ENCODE measurements at regions not wholly inside any gene's neighbourhood (a gene's known extent, or its start where the extent isn't known, plus 50 kb on each side); places are given as distances from the start of the nearest gene placed in this dataset.

- DNase-seq (ENCODE audit: low read depth in 1 of 2, low spot score in 1 of 2), result no peak
These were observed 243.9 kb upstream of the CIBAR2 start for GRCh38 chr16:85356157-85356556.

DNA sequence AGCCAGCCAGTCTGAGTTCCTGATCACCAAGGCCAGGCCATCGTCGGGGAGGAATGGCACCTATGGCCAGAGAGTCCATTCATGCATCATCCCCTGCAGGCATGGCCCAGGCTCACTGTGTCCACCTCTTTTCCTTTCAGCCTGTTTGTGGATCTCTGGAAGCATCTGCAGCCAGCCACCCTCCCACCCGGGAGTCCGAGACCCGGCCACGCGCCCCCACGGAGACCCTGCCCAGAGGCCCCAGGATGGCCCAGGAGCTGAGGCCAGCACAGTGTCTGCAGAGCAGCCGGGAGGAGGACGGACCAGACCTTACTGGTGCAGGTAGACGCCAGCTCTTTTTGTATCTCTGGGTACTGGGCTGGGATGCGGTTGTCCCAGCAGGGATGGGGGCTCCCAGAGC, 245.1 kb upstream of the CIBAR2 start:
- DNase-seq (ENCODE audit: low read depth in 1 of 2, low spot score in 1 of 2), result no peak

GRCh38 chr16:85357924-85358505, 245.7 kb upstream of the CIBAR2 start:
- DNase-seq (ENCODE audit: low read depth in 1 of 2, low spot score in 1 of 2), result no peak

DNA sequence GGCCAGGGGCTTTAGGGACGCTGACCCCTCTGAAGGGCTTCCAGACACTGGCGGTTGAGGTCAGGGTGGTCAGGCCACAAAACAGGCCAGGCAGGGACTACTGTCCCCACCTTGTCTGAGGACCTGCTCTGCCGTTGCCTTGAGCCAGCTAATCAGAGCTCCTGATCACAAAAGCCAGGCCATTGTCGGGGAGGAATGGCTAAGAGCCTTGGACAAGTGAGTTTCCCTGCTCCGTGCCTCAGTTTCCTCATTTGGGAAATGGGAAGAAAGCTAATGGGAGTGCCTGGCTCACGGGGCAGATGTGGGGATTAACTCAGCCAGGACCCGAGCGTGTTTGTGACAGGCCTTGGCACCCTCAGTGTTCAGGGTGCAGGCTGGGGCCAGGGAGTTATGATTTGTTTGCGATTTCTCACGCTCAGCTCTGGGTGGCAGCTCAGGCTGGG, 246.5 kb upstream of the CIBAR2 start:
- no peak for DNase-seq (ENCODE audit: low read depth in 1 of 2, low spot score in 1 of 2)

DNA sequence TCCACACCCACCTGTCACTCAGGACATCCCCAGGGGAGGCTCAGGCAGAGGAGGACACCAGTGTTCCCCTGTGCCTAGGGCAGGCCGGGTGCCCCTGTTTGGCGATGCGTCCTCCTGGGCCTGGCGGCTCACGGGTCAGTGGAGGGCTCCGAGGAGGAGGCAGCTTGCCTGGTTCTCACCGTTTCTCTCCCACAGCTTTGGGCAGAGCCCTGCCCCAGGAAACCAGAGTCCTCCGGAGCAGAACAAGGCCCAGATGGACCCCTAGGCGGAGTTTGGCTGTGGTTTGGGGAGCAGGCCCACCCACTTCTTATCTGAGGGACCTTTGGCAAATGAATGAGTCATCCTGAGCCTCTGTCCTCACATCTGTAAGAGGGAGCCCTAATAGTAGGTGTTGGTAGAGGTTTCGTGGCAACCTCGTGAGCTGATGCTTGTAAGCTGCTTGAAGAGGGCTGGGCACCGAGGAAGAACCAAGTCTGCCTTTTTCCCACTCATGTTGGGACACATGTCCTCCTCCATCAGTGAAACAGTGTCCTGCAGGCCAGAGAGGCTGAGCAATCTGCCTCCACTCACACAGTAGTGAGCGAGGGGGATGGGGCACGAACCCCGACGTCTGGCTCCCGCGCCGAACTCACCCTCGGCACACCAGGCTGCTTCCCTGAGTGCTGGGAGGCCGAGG, 247.0 kb upstream of the CIBAR2 start:
- DNase-seq (ENCODE audit: low read depth in 1 of 2, low spot score in 1 of 2), result no peak

DNA sequence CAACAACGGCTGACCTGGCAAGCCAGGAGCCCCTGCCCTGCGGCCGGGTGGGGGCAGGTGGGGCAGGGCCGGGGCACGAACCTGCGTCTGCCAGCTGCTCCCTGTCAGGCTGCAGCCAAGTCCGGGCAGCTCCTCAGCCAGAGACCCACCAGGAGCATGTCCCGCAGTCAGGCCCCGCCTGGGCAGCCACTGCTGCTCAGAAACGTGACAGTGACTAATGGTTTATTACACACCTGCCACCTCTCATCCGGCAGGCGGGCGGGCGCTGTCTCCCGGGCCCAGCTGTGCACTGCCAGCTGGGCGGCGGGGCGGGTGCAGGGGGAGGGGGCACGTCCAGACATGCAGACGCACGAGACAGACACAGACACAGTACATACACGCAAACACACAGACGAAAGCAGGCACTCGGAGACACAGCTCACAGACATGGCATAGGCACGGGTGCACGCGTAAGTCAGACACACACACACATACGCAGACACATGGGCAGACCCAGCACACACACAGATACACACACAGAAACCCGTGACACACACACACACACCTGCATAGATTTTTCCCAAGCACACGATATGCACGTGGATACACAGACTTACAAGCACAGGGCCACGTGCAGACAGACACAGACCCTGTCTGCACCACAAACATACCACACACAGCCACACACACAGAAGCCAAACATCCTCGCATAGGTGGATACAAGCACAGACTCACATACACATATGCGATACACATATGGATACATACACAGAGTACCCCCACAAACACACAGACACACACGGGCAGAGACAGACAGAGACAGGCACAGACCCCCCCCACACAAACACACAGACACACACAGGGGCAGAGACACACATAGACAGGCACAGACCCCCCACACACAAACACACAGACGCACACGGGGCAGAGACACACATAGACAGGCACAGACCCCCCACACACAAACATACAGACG, 248.3 kb upstream of the CIBAR2 start:
- DNase-seq (ENCODE audit: low read depth in 1 of 2, low spot score in 1 of 2), result no peak

DNA sequence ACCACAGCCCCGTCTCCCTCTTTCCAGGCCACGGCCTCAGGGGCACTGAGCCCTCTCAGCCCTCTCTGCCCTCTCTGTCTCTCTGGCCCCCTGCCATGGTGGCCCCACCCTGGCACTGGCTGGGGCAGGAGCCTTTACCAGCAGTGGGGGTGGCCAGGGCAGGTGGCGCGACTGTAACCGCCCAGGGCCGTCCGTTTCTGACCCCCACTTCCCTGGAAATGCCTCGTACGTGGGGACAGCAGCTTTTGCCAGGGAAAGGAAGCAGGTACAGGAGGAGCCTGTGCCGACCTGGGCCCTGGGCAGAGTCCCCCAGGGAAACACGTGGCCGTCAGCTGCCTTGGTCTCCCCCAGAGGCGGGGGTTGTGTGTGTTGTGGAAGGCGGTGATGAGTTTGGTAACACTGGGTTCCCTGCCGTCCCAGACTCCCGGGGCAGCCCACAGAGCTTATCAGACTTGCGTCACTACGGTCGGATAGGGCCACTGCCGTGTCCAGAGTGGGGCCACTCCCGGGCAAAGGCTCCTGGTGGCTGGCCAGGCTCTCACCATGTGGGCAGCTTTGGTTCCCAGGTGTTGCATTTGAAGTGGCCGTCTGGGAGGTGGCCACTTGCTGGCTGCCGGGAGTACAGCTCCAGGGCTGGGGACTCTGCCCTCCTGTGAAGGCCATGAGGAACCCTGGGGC, 249.3 kb upstream of the CIBAR2 start:
- no peak for DNase-seq (ENCODE audit: low read depth in 1 of 2, low spot score in 1 of 2)

DNA sequence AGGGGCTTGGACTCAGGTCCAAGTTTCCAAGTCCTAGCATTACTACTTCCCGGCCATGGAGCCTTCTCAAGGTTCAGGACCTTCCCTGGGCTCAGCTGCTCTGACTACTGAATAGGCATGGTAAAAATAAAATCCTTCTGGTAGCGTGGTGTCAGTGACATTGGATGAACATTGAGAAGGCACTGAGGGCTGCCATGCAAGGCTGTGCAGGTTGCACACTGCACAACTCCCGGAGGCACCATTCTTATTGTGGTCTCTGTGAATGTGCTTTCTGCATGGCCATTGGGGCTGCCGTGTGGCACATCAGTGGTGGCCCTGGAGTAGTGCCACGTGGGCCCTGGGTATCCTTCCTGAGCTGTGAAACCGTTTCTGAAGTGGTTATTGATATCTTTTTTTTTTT, 250.2 kb upstream of the CIBAR2 start:
- DNase-seq (ENCODE audit: low read depth in 1 of 2, low spot score in 1 of 2), result no peak

DNA sequence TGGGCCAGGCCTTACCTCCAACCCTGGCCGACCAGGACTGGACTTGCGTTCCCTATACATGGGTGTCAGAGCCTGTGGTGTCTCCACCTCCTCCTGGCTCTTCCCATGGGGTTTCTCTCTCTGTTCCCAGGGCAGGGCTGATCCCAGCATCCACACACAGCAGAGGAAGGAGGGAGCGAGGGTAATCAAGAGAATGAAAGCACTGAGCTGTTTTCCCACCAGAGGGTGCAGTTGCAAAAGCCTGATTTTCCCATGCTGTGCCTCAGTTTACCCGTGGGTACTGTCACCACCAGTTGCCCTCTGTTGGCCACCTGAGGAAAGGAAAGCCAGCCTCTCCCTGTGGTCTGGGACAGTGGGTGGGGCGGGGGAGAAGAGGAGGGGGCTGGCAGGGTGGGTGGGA, 249.7 kb upstream of the GSE1 start:
- DNase-seq (ENCODE audit: low read depth in 1 of 2, low spot score in 1 of 2), result no peak

DNA sequence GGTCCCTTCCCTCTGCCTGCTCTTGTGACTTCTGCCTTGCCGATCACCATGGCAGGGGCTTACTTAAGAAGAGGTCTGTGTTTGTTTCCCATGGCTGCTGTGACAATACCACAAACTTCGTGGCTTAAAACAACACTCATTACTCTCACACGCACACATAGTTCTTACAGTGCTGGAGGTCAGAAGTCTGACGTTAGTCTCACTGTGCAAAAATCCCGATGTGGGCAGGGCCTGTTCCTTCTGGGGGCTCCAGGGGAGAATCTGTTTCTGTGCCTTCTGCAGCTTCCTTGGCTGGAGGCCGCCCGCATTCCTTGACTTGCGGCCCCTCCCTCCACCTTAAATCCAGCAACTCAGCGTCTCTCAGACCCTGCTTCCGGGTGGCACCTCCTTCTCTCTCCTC, 249.2 kb upstream of the GSE1 start:
- DNase-seq (ENCODE audit: low read depth in 1 of 2, low spot score in 1 of 2), result no peak

DNA sequence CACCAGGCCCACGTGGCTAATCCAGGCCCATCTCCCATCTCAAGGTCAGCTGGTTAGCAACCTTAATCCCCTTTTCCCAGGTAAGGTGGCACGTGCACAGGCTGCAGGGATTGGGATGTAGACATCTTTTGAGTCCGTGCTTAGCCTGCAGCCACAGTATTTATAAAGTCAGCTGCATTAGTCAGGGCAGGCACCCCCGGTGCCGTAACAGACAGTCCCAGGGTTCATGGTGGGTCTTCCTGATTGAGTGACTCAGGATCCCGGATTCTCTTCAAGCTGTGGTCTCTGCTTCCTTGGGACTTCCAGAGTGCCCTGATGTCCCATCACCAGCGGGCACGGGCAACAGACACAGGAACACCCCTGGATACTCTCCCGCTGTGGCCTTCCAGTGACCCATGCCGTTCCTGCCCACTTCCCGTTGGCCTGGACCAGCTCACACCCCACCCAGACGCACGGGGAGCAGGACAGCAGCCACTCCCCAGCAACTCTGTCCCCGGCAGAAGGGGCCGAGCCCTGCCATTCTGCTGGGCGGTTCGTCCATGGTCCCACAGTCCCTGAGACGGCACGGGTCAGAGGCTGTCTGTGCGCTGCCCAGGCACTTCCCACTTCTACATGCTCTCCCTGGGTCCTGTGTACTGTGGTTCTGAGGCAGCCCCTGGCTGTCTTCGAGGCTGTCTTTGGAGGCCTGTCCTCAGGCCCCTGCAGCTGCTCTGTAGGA, 248.6 kb upstream of the GSE1 start:
- DNase-seq (ENCODE audit: low read depth in 1 of 2, low spot score in 1 of 2), result no peak

DNA sequence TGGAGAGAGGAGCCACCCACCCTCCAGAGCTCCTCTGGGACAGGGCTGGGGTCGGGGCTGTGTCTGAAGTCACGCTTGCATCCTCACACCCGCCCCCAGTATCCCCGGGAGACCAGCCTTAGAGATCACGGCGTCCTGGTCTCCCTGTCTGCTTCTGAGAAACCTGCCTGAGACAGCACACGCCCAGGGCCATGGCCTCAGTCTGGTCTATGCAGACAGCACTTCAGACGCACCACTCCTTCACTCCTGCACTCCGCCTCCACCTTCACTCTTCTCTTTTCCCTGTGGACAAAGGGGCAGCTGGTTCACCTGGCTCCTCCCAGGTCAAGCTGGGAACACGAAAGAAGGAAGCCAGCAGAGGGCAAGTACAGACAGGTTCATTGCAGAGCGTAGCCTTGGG, 248.0 kb upstream of the GSE1 start:
- no peak for DNase-seq (ENCODE audit: low read depth in 1 of 2, low spot score in 1 of 2)

GRCh38 chr16:85366031-85366763, 246.9 kb upstream of the GSE1 start:
- no peak for DNase-seq (ENCODE audit: low read depth in 1 of 2, low spot score in 1 of 2)

GRCh38 chr16:85367485-85367884, 245.6 kb upstream of the GSE1 start:
- DNase-seq (ENCODE audit: low read depth in 1 of 2, low spot score in 1 of 2), result no peak

- no peak for DNase-seq (ENCODE audit: low read depth in 1 of 2, low spot score in 1 of 2)
These were observed 244.1 kb upstream of the GSE1 start for GRCh38 chr16:85369060-85369459.

DNA sequence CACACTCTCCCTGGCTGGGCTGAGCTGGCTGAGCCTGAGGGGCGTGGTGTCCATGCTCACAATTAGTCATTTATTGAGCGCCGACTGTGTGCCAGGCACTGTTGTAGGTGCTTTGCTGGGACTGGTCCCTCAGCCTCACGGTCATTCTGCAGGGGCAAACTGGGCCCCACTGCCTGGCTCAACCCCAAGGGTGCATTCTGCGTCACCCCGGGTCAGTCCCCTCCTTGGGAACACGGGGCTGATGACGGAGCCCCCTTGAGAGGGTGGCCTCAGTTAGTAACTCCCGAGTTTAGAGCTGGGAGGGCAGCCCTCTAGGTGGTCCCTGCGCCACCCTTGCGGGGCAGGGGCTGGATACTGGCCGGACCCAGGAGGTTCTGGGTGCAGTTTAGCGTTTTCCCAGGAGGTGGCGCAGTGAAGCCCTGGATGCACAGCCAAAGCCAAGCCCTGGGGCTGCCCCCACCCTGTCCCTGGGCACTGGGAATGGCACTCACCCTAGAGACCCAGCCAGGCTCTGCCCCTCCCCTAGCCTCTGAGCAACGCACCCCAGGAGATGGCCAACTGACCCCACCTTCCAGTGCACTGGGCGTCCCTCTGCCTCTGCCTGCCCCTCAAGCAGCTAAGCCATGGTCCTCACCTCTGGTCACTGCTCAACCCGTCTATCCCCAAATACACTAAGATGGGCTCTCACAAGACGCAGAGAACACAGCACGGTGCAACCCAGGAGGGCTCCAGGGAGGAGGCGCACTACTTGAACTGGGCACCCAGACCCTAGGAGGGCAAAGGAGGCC, 243.2 kb upstream of the GSE1 start:
- DNase-seq (ENCODE audit: low read depth in 1 of 2, low spot score in 1 of 2), result peak; percentile 27 to 37

- no peak for DNase-seq (ENCODE audit: low read depth in 1 of 2, low spot score in 1 of 2)
These were observed 242.6 kb upstream of the GSE1 start for GRCh38 chr16:85370543-85370880.

DNA sequence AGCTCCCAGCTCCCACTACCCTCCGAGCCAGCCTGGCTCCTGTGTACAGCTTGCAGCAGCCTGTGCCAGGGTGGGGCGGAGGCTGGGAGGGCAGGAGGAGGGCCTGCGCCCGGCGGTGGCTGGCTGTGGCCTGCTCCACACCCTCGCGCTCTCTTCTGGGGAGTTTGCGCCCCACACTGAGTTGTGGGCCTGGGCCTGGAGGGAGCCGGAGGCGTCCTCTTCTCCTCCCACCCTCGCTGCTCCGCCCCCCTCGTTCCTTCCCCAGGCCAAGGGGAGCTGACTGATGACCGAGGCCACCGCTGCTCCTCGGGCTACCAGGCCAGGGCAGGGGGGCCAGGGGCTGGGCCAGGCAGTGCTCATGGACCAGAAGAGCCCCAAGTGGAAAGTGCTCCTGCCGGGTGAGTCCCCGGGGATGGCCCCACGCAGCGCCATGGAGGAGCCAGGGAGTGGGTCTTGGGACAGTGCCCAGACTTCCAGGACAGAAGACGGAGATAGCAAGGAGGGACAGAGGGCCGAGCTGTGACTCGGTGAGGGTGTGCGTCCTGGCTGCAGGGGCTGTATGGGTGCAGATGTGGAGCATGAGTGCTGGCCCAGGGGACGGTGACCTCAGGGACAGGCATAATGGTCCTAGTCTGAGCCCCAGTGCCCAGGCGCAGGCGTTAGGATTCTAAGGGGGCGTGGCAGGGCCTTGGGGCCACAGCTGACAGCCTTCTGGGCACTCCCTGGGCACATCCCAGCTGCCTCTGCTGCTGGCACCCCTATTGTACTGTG, 242.1 kb upstream of the GSE1 start:
- no peak for DNase-seq (ENCODE audit: low read depth in 1 of 2, low spot score in 1 of 2)

DNA sequence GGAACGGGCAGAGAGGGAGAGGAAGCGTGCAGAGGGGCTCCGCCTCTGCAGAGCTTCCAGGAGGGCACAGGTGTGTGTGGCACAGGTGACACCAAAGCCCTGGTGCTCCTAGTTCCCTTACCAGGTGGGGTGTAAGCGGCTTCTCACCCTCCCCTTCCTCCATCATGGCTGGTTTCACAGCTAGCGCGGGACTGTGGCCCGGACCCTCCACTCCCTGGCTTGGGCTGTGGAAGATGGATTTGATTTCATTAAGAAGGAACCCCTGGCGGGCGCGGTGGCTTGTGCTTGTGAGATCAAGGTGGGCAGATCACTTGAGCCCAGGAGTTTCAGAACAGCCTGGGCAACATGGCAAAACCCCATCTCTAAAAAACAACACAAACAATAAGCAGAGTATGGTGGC, 241.2 kb upstream of the GSE1 start:
- no peak for DNase-seq (ENCODE audit: low read depth in 1 of 2, low spot score in 1 of 2)
